HG03378 (cell line): ENCODE measurements at regions not wholly inside any gene's neighbourhood (a gene's known extent, or its start where the extent isn't known, plus 50 kb on each side); places are given as distances from the start of the nearest gene placed in this dataset.
"Not testable (repeated sequence)": the region's sequence is repeated elsewhere in the genome, so short reads cannot be mapped to it uniquely, and the experiment has no call there.

ENCODE experiments used
- ATAC-seq: cut with Tn5 transposase; IDR thresholded peaks from one replicate; pipeline ENCODE4 v1.9.1; 2021; ENCODE audit warnings: mild to moderate bottlenecking, moderate library complexity; ENCODE audit not compliant: unreplicated experiment

- no peak for ATAC-seq
Measured at GRCh38 chrX:771536-771935, 140.9 kb downstream of the SHOX start.

- ATAC-seq: no peak
Measured at GRCh38 chrX:769796-770195, 139.2 kb downstream of the SHOX start.

GRCh38 chrX:768596-768995, 138.0 kb downstream of the SHOX start:
- no peak for ATAC-seq

- no peak for ATAC-seq
Measured at GRCh38 chrX:758917-759316, 128.3 kb downstream of the SHOX start.

GRCh38 chrX:750812-751211, 120.2 kb downstream of the SHOX start:
- ATAC-seq: no peak

- no peak for ATAC-seq
Measured at GRCh38 chrX:750263-750662, 119.7 kb downstream of the SHOX start.

GRCh38 chrX:747176-747575, 116.6 kb downstream of the SHOX start:
- no peak for ATAC-seq

- no peak for ATAC-seq
Measured at GRCh38 chrX:739611-740010, 109.0 kb downstream of the SHOX start.

GRCh38 chrX:737021-737420, 106.4 kb downstream of the SHOX start:
- ATAC-seq: not testable (repeated sequence)

- no peak for ATAC-seq
Measured at GRCh38 chrX:734362-734761, 103.8 kb downstream of the SHOX start.

GRCh38 chrX:733961-734360, 103.4 kb downstream of the SHOX start:
- no peak for ATAC-seq

- ATAC-seq: no peak
Measured at GRCh38 chrX:729583-730409, 99.2 kb downstream of the SHOX start.

- ATAC-seq: not testable (repeated sequence)
Measured at GRCh38 chrX:729101-729500, 98.5 kb downstream of the SHOX start.

GRCh38 chrX:728639-729038, 98.0 kb downstream of the SHOX start:
- not testable (repeated sequence) for ATAC-seq

GRCh38 chrX:727738-728621, 97.4 kb downstream of the SHOX start:
- no peak for ATAC-seq

- no peak for ATAC-seq
Measured at GRCh38 chrX:725971-726370, 95.4 kb downstream of the SHOX start.

- ATAC-seq: no peak
Measured at GRCh38 chrX:724256-724655, 93.7 kb downstream of the SHOX start.

- no peak for ATAC-seq
Measured at GRCh38 chrX:723781-724180, 93.2 kb downstream of the SHOX start.

- ATAC-seq: no peak
Measured at GRCh38 chrX:721354-721753, 90.8 kb downstream of the SHOX start.

- no peak for ATAC-seq
Measured at GRCh38 chrX:720825-721224, 90.2 kb downstream of the SHOX start.

- no peak for ATAC-seq
Measured at GRCh38 chrX:720250-720649, 89.7 kb downstream of the SHOX start.

GRCh38 chrX:716136-716535, 85.5 kb downstream of the SHOX start:
- ATAC-seq: no peak
